Lung (tissue), 11 donors: ENCODE measurements at regions not wholly inside any gene's neighbourhood (a gene's known extent, or its start where the extent isn't known, plus 50 kb on each side); places are given as distances from the start of the nearest gene placed in this dataset.

Experiments used
- ATAC-seq: fragments of 200-7000 bp; cut with Tn5 transposase; one replicate; pipeline ENCODE4 v1.9.1; 2020; ENCODE audit warnings: moderate number of reproducible peaks; ENCODE audit not compliant: insufficient read depth, low FRiP score
- DNase-seq, 3 donors: peaks; one replicate each; pipeline ENCODE4 v3.0.0-alpha.2; 2013 to 2017
- H3K27ac ChIP-seq, 2 donors: one replicate each; pipeline ENCODE4 v1.5.1; 2013; ENCODE audit warnings: mild to moderate bottlenecking in 2 of 2, moderate library complexity in 2 of 2, control low read depth in 1 of 2, inconsistent platforms in 1 of 2, low read depth in 1 of 2, low read length in 1 of 2
- H3K27me3 ChIP-seq, 3 donors: one replicate each; pipeline ENCODE4 v1.5.1; 2013; ENCODE audit warnings: low read length in 2 of 3; ENCODE audit not compliant: control insufficient read depth in 3 of 3, insufficient read depth in 3 of 3
- H3K36me3 ChIP-seq, 4 donors: one replicate each; pipeline ENCODE4 v1.5.1; 2013; ENCODE audit warnings: low read length in 4 of 4, mild to moderate bottlenecking in 1 of 4, moderate library complexity in 1 of 4; ENCODE audit not compliant: control insufficient read depth in 4 of 4, insufficient read depth in 4 of 4
- H3K4me1 ChIP-seq, 5 donors: one replicate each; pipeline ENCODE4 v1.5.1; 2013; ENCODE audit warnings: low read length in 5 of 5, mild to moderate bottlenecking in 2 of 5, moderate library complexity in 1 of 5; ENCODE audit not compliant: control insufficient read depth in 5 of 5, insufficient read depth in 5 of 5
- H3K4me3 ChIP-seq: one replicate; pipeline ENCODE4 v1.5.1; 2013; ENCODE audit warnings: mild to moderate bottlenecking, control low read depth, moderate library complexity
- H3K9ac ChIP-seq, 2 donors: one replicate each; pipeline ENCODE4 v1.5.1; 2013; ENCODE audit warnings: low read length in 2 of 2, control low read depth in 1 of 2; ENCODE audit not compliant: insufficient read depth in 1 of 2
- H3K9me3 ChIP-seq, 4 donors: one replicate each; pipeline ENCODE4 v1.5.1; 2013; ENCODE audit warnings: low read length in 3 of 4, mild to moderate bottlenecking in 1 of 4, moderate library complexity in 1 of 4; ENCODE audit not compliant: control insufficient read depth in 4 of 4, insufficient read depth in 3 of 4
- CTCF ChIP-seq: IDR thresholded peaks from 2 replicates; pipeline ENCODE4 v1.5.1; 2012; ENCODE audit warnings: mild to moderate bottlenecking; ENCODE audit errors: control extremely low read depth, extremely low read depth
- WGBS, 2 donors: extraction: QIAGEN DNeasy Blood & Tissue Kit; methylation state at CpG; one replicate each; pipeline ENCODE4 v1.1.7; 2013; 5-methylcytosine and 5-hydroxymethylcytosine counted together
- donor health status: control.
- donor health status: control.
- donor health status: Bipolar disorder and iron deficiency.
- donor health status: healthy.
- donor health status: DM: yes; HTN: yes; CAD: no.

- 68 to 78% methylated on average over 9 of the region's 9 CpGs for WGBS, 2 donors
- H3K9ac ChIP-seq: no peak overlapping the region
- H3K27ac ChIP-seq: peak overlapping the region in 1 of 2 donors; percentile 70
- TF ChIP-seq CTCF: no peak
- H3K27me3 ChIP-seq: no peaks in the 10 kb centered on the region
- H3K36me3 ChIP-seq: peaks cover 0 to 3% (median 0%) of the 10 kb centered on the region in 4 donors
- peaks cover 0 to 5% (median 2%) of the 10 kb centered on the region in 4 donors for H3K9me3 ChIP-seq
- ATAC-seq: no peak
- no peak for DNase-seq
- peaks cover 0 to 69% (median 15%) of the 10 kb centered on the region in 5 donors for H3K4me1 ChIP-seq
- no peak overlapping the region for H3K4me3 ChIP-seq
Measured at GRCh38 chr1:228903434-228904071, 168.3 kb downstream of the RHOU start.

- DNase-seq (no peak), ATAC-seq (no peak)
- Histone ChIP-seq H3K9me3 (peaks cover 0 to 5% (median 2%) of the 10 kb centered on the region in 4 donors), H3K4me1 (peaks cover 0 to 67% (median 15%) of the 10 kb centered on the region in 5 donors), H3K27ac (no peak overlapping the region), H3K9ac (no peak overlapping the region), H3K4me3 (no peak overlapping the region), H3K36me3 (peaks cover 0 to 3% (median 0%) of the 10 kb centered on the region in 4 donors), H3K27me3 (no peaks in the 10 kb centered on the region)
- no peak for TF ChIP-seq CTCF
- 94 to 98% methylated on average over 4 of the region's 4 CpGs for whole genome bisulfite sequencing, 2 donors
Measured at GRCh38 chr1:228904222-228904621, 168.9 kb downstream of the RHOU start.

- Histone ChIP-seq H3K27me3 (no peaks in the 10 kb centered on the region), H3K9ac (no peak overlapping the region), H3K9me3 (peaks cover 0 to 5% (median 2%) of the 10 kb centered on the region in 4 donors), H3K4me3 (no peak overlapping the region), H3K36me3 (peaks cover 0 to 3% (median 0%) of the 10 kb centered on the region in 4 donors), H3K27ac (no peak overlapping the region), H3K4me1 (peaks cover 0 to 54% (median 15%) of the 10 kb centered on the region in 5 donors)
- ATAC-seq (no peak), DNase-seq (peak in 2 of 3 donors; percentile 58 to 81)
- 94 to 96% methylated on average over 2 of the region's 2 CpGs for WGBS, 2 donors
- TF ChIP-seq CTCF: no peak
Measured at GRCh38 chr1:228905701-228906101, 170.4 kb downstream of the RHOU start.
